SU-DHL-6 (cell line): ENCODE measurements at regions not wholly inside any gene's neighbourhood (a gene's known extent, or its start where the extent isn't known, plus 50 kb on each side); places are given as distances from the start of the nearest gene placed in this dataset.

ENCODE experiments used
- H2AFZ ChIP-seq: fragments of 200-600 bp; sonication (generic); 2 replicates; pipeline ENCODE4 v1.6.1; 2014; ENCODE audit warnings: low read depth, mild to moderate bottlenecking, moderate library complexity, mixed read lengths, antibody characterized with exemption, low read length; ENCODE audit not compliant: severe bottlenecking
- H3F3A ChIP-seq: fragments of 200-600 bp; shearing (Covaris generic); 2 replicates; pipeline ENCODE4 v1.6.0; 2016; ENCODE audit warnings: antibody characterized with exemption, mild to moderate bottlenecking; ENCODE audit not compliant: insufficient read depth
- H3K27ac ChIP-seq: fragments of 200-600 bp; sonication (generic); 2 replicates; pipeline ENCODE4 v1.5.1; 2016; ENCODE audit warnings: low read depth, mild to moderate bottlenecking, low read length, moderate library complexity, mixed read lengths
- H3K27me3 ChIP-seq: fragments of 200-600 bp; sonication (generic), shearing (Covaris generic); 2 replicates; pipeline ENCODE4 v1.6.0; 2014; ENCODE audit warnings: mild to moderate bottlenecking, low read length
- H3K36me3 ChIP-seq: fragments of 200-600 bp; sonication (generic); 2 replicates; pipeline ENCODE4 v1.6.1; 2014; ENCODE audit warnings: mild to moderate bottlenecking, low read length, mixed read lengths
- H3K4me2 ChIP-seq: fragments of 300-600, 200-600 bp; shearing (Covaris generic), sonication (generic); 2 replicates; pipeline ENCODE4 v1.6.0; 2014; ENCODE audit warnings: low read length, low read depth, mild to moderate bottlenecking; ENCODE audit not compliant: poor library complexity, severe bottlenecking
- H3K4me3 ChIP-seq: fragments of 200-600 bp; sonication (generic); 2 replicates; pipeline ENCODE4 v1.5.1; 2014; ENCODE audit warnings: antibody characterized with exemption, low read length, mild to moderate bottlenecking, mixed read lengths; ENCODE audit not compliant: insufficient read depth, poor library complexity, severe bottlenecking
- H3K79me2 ChIP-seq: fragments of 200-600 bp; sonication (generic); 2 replicates; pipeline ENCODE4 v1.6.1; 2014; ENCODE audit warnings: mild to moderate bottlenecking, low read length, moderate library complexity; ENCODE audit not compliant: insufficient read depth
- H3K9ac ChIP-seq: fragments of 200-600 bp; sonication (generic); 2 replicates; pipeline ENCODE4 v1.7.0; 2014; ENCODE audit warnings: mild to moderate bottlenecking, low read length
- H3K9me2 ChIP-seq: fragments of 200-600 bp; sonication (generic); replicated peaks from 2 replicates; pipeline ENCODE4 v1.6.1; 2014; ENCODE audit warnings: low read length; ENCODE audit not compliant: insufficient read depth
- H3K9me3 ChIP-seq: fragments of 200-600 bp; sonication (generic); 2 replicates; pipeline ENCODE4 v1.6.1; 2014; ENCODE audit warnings: low read length, mixed read lengths; ENCODE audit not compliant: insufficient read depth
- H4K20me1 ChIP-seq: fragments of 200-600 bp; sonication (generic); 2 replicates; pipeline ENCODE4 v1.6.1; 2014; ENCODE audit warnings: low read depth, mild to moderate bottlenecking, antibody characterized with exemption, low read length, moderate library complexity, mixed read lengths
- EZH2phosphoT487 ChIP-seq: fragments of 200-600 bp; sonication (generic), shearing (Covaris generic); conservative IDR thresholded peaks from 2 replicates; pipeline ENCODE4 v1.6.1; 2018; ENCODE audit warnings: mild to moderate bottlenecking, antibody characterized with exemption, low read length, moderate library complexity, mixed read lengths
- TF ChIP-seq, protein P1 (sequence below): fragments of 200-600 bp; sonication (generic); IDR thresholded peaks from one replicate; pipeline ENCODE4 v1.5.1; 2017; ENCODE audit warnings: antibody characterized with exemption, mild to moderate bottlenecking, low read length, moderate library complexity; ENCODE audit not compliant: insufficient read depth, poor library complexity, severe bottlenecking

DNA sequence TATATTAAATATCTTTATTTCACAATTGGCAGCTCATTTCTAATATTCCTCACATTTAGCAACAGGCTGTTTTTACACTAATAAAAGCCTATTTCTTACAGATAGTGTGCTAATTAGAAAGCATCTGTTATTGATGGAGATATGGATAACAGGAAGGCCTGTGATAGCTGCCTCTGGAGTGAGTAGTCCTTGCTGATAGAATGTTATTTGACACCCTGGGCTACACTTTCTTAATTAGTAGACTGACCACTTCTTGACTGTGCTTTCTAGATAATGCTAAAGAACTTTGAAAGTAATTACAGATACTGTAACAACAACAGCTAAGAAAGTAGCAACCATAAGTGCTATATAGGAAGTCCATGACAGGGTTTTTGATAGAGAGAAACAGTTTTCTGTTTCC is 554.3 kb downstream of the DIAPH3 start:
- Histone ChIP-seq H3K4me3 (no peak overlapping the region), H3K9me3 (no peaks in the 10 kb centered on the region), H2AFZ (no peak overlapping the region), H3F3A (no peaks in the 10 kb centered on the region), H3K27ac (no peak overlapping the region), H3K4me2 (no peak overlapping the region), H3K9me2 (no peaks in the 10 kb centered on the region), H3K36me3 (no peaks in the 10 kb centered on the region), H4K20me1 (no peaks in the 10 kb centered on the region), H3K27me3 (no peaks in the 10 kb centered on the region), H3K9ac (no peak overlapping the region), H3K79me2 (no peaks in the 10 kb centered on the region)
- TF ChIP-seq, protein P1, sequence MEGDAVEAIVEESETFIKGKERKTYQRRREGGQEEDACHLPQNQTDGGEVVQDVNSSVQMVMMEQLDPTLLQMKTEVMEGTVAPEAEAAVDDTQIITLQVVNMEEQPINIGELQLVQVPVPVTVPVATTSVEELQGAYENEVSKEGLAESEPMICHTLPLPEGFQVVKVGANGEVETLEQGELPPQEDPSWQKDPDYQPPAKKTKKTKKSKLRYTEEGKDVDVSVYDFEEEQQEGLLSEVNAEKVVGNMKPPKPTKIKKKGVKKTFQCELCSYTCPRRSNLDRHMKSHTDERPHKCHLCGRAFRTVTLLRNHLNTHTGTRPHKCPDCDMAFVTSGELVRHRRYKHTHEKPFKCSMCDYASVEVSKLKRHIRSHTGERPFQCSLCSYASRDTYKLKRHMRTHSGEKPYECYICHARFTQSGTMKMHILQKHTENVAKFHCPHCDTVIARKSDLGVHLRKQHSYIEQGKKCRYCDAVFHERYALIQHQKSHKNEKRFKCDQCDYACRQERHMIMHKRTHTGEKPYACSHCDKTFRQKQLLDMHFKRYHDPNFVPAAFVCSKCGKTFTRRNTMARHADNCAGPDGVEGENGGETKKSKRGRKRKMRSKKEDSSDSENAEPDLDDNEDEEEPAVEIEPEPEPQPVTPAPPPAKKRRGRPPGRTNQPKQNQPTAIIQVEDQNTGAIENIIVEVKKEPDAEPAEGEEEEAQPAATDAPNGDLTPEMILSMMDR: no peak
- TF ChIP-seq EZH2phosphoT487: no peak
